GM19240 (cell line): ENCODE measurements at regions not wholly inside any gene's neighbourhood (a gene's known extent, or its start where the extent isn't known, plus 50 kb on each side); places are given as distances from the start of the nearest gene placed in this dataset.
"Not testable (repeated sequence)": the region's sequence is repeated elsewhere in the genome, so short reads cannot be mapped to it uniquely, and the experiment has no call there.

Source experiments
- DNase-seq: peaks from one replicate; pipeline ENCODE4 v3.0.0; 2011; ENCODE audit warnings: low spot score; ENCODE audit not compliant: insufficient read length

DNA sequence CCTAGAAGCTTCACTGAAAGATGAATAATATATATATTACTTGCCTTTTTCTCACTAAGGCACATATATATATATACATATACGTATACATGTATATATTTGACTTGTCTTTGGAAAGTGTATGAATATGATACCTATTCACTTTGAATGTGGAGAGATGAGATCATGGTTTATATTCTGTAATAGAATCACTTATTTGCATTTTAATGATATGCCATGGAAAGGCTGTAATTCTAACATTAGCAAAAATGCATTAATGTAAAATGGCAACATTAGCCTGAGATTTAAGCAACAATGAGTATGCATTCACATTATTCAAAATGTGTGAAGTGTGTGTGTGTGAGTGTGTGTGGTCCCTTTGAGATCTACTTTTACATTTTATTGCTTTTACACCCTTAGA, 54.5 kb upstream of the PRKD1 start:
- DNase-seq = no peak

GRCh38 chr14:29982993-29983392, 55.3 kb upstream of the PRKD1 start:
- no peak for DNase-seq

DNA sequence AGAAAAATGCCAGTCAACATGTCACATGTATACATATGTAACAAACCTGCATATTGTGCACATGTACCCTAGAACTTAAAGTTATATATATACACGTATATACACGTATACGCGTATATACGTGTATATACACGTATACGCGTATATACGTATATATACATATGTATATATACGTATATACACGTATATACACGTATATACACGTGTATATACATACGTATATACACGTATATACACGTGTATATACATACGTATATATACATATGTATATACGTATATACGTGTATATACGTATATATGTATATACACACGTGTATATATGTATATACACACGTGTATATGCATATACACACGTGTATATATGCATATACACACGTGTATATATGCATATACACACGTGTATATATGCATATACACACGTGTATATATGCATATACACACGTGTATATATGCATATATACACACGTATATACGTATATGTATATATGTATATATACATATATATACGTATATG, 62.8 kb upstream of the PRKD1 start:
- not testable (repeated sequence) for DNase-seq

DNA sequence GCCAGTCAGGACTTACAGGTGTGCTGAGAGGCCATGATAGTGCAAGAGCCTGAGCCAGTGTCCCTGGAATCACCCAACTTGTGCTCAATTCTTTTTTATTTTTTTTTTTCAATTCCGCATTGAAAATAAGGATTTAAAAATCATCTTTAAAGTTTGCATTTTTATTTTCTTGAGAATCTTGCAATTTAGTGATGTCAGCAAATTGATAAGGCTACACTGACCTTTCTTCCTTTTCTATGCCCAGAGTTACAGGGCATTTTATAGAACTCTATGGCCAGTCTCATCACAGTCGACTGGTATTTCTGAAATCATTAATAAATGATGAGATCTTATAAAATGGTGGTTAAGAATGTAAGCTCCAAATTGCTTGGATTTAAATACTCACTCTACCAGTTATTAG, 63.3 kb upstream of the PRKD1 start:
- no peak for DNase-seq

DNA sequence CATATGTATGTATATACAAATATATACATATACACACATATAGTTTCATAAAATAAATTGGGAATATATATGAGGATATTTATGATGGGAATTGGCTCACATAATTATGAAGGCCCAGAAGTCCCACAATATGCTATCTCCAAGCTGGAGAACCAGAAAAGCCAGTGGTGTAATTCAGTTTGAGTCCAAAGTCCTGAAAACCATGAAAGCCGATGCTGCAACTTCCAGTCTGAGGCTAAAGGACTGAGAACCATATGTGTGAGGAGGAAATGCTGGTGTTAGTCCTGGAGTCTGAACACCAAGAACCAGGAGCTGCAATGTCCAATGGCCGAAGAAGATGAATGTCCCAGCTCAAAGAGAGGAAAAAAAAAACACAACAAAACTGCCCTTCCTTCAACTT, 65.5 kb upstream of the PRKD1 start:
- DNase-seq = no peak

GRCh38 chr14:29999013-29999539, 71.4 kb upstream of the PRKD1 start:
- DNase-seq = no peak

GRCh38 chr14:30002859-30003258, 75.2 kb upstream of the PRKD1 start:
- DNase-seq = no peak

GRCh38 chr14:30005114-30005808, 77.6 kb upstream of the PRKD1 start:
- no peak for DNase-seq

- DNase-seq = no peak
Measured at GRCh38 chr14:30006695-30007094, 79.0 kb upstream of the PRKD1 start.

- DNase-seq = no peak
Measured at GRCh38 chr14:30015489-30015888, 87.8 kb upstream of the PRKD1 start.

DNA sequence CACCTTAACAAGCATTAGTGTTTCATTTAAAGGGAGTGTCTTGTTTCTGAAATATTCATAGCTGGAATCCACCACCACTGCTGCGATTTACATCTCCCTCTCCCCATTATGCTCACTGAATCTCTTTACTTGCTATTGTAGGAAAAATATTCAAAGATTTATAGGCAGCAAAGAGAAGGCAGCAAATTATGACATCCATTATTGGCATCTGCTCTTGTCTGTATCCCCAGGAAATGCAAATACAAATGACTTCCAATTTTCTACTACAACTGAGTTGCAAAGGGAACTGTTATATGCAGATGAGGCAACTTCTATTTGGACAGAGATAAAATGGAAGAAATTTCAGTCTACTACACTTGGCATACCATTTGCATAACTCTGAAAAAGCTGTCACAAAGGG, 88.4 kb upstream of the PRKD1 start:
- no peak for DNase-seq

DNA sequence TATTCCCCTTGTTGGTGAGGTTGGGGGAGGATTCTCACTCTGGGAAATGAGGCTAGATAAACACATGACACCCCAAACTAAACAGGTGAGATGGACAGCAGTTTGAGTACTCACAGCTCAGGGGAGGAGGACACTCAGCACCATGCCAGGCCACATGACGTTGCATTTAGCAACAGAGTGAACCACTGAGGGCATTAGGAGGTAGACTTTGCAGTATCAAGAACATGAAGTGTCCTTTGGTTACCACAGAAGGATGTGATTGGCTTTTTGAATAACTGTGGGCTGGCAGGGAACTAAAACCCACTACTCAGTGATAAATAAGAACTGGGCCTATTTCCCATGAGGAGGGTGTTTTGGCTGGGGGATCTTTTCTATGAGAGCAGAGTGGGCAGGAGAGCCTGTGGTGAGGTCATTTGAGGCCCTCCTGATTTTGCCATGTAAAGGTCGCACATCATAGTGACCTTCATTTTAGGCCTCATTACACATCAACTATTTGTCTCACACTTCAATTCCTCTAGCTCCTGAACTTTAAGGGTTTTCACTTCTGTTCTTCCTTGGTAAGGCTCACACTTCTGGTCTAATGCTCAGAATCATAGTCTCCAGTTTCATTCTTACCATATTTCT, 89.8 kb upstream of the PRKD1 start:
- no peak for DNase-seq

GRCh38 chr14:30020271-30020670, 92.6 kb upstream of the PRKD1 start:
- no peak for DNase-seq

DNA sequence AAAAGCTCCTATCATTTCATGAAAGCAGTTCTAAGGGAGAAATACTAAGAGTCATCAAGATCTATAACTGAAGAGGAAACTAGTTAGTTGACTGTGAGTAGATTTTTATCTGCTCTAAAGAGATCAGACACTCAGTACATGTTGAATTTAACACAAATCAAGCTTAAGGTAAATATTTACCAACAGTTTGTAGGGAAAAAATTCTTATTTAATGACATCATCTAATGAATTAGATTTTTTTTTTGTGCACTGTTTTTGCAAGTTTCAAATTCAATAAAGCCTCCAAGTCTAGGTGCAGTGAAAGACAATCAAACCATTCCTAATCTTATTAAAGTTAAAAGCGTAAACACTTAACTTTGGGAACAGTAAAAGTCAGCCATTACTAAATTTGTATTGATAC, 93.0 kb upstream of the PRKD1 start:
- DNase-seq = no peak

DNA sequence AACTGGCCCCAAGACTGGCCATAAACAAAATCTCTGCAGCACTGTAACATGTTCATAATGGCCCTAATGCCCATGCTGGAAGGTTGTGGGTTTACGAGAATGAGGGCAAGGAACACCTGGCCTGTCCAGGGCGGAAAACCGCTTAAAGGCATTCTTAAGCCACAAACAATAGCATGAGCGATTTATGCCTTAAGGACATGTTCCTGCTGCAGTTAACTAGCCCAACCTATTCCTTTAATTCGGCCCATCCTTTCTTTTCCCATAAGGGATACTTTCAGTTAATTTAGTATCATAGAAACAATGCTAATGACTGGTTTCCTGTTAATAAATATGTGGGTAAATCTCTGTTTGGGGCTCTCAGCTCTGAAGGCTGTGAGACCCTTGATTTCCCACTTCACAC, 95.7 kb upstream of the PRKD1 start:
- not testable (repeated sequence) for DNase-seq

DNA sequence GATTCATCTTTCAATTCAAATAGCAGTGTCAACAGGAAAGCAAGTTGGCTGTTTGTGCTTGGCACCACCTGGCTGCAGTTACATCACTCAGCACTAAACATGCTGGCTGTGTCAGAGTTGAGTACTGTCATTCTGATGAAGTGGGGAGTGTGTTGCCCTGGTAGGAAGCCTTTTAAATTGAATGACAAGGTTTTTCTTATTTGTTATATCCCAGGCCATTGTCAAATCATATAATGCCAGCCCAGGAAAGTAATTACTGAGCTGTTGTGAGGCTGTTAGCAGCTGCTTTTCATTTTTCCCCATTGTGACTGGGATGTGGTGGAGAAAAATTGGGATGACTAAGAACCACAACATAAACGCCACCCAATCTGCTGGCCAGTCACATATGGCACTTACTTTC, 106.5 kb upstream of the PRKD1 start:
- no peak for DNase-seq

DNA sequence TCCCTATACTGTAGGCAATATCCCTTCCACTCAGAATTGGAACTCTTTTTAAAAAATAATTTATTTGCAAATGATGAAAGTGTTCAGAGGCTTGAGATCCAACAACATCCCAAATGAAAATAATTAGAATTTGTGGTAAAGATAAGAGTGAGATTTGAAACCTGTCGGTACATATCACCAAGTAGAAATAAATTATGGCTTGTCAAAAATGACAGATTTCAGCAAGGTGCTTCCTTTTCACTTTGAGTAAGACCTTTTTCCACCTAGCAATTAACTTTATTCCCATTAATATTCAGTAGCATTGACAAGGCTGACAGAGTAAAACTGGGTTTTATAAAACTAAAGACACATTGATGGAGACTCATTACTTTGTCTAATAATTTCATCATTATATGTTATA, 107.7 kb upstream of the PRKD1 start:
- no peak for DNase-seq

DNA sequence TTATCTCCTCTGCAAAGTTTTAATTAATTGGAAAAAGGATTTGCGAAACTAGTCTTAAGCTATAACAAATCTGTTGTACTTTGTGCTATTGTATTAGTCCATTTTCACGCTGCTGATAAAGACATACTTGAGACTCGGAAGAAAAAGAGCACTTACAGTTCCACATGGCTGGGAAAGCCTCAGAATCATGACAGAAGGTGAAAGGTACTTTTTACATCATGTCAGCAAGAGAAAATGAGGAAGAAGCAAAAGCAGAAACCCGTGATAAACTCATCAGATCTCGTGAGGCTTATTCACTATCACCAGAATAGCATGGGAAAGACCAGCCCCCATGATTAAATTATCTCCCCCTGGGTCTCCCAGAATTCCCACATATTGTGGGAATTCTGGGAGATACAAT, 118.1 kb upstream of the PRKD1 start:
- DNase-seq = no peak

GRCh38 chr14:30053103-30053502, 125.5 kb upstream of the PRKD1 start:
- DNase-seq = no peak

DNA sequence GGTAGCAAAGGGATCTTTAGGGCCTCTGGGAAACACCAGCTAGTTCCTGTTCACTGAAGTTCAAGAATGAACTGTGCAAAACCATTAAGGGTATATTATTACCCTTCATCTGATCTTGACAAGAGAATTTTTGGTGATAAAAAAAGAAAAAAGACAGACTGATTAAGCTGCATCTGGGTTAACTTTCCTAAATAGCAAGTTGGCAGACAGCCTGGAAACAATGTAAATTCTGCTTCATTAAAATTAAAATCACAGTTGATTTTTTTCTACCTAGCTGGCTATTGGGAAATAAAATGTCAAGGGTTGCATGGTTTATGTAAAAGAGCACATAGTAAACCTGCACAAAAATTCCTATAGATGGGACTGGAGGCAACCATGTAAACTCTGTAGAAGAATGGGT, 126.6 kb upstream of the PRKD1 start:
- no peak for DNase-seq

DNA sequence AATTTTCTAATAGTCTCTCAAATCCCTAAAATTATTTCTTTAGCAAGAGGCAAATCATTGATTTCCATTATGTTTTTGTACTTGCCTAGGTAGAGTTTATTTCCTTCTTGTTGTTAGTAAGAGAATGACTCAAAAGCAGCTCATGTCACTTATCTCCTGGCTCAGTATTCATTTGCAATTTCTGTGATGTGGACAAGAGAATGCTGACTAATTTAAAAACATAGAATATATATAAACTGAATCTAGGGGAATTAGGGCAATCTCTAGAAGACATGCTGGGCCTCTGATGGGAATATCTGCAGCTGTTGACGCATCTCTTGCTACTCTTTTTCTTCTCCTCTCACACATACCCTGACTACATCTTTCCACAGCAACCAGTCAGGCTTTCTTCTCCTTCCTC, 130.8 kb upstream of the PRKD1 start:
- no peak for DNase-seq

- DNase-seq = no peak
Measured at GRCh38 chr14:30063746-30064145, 136.1 kb upstream of the PRKD1 start.

DNA sequence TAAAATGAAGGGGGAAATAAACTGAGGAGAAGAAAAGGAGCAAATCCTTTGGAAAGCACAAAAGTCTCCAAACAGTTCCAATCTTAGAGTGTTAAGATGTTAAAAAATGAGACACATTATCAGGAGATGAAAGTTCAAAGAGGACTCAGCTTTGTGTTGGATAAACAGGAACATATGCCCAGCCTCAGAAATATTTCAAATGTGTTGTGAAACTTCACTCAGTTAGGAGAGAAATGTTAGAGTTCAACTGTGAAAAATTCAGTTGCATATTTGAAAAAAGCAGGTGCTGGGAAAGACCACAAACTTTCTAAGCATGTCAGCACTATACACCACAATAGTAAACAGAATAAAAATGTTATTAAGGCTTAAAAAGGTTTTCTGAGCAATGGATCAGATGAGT, 136.8 kb upstream of the PRKD1 start:
- DNase-seq = no peak
